ENCODE measurements at regions not wholly inside any gene's neighbourhood (a gene's known extent, or its start where the extent isn't known, plus 50 kb on each side); places are given as distances from the start of the nearest gene placed in this dataset.

DNA sequence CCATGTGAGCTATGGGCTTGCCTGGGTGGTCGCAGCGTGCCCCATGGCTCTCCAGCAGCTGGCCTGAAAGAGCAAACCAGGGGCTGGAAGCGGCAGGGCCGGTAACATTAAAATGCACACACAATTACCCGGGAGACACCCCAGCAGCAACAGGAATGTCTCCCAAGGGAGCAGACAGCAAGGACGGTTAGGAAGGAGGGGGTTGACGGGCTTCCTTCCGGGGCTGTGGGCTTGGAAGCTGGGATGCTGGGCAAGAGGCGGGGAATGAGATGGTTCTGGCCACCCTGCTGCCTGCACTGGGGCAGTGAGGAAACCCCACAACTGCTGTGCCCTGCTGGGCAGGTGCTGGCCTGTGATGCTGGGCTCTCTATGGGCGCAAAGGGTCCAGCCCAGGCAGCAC is 71.8 kb upstream of the ADAMTS2 start:
- Histone ChIP-seq H3K36me3 (no peaks in the 10 kb centered on the region), H3K4me1 (ENCODE audit: low read depth) (no peaks in the 10 kb centered on the region), H3K4me3 (no peak overlapping the region), H3K27me3 (no peaks in the 10 kb centered on the region), H3K9me3 (ENCODE audit: low read depth) (no peaks in the 10 kb centered on the region), H3K27ac (no peak overlapping the region)
- DNase-seq (ENCODE audit: low read depth in 1 of 2, low spot score in 1 of 2), result no peak
- no peak for TF ChIP-seq CTCF (IDR thresholded peaks at IDR 0.05; ENCODE audit: low read depth, low read length)

DNA sequence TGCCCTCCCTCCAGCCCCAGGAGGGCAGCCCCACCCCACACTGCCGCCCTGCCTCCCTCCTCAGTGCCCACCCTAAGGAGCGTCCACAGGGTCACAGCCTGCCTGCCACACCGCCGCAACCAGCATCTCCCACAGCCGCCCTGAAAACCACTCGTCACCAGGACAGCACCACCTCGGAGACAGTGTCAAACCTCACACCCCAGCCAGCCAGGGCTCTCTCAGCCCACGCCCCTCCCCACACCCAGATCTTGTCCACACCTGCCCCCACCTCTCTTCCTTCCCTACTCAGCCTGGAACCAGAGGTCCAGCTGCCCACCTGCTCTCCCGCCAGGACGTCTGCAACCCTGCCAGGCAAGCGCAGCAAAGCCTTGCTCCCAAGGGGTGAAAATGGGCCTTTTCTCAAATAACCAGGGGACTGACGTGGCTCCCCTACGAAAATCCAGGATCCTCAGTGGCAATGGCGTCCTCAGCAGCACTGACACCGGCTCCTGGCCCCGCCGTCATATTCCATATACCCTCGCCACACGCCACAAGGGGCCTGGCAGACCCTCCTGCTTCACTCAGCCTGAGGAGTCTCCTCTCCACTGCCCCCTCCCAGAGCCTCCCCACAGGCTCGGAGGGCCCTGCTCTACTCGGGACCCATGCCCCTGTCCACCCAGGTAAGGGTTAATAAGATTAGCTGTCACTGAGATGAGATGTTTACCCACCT is 71.0 kb upstream of the ADAMTS2 start:
- TF ChIP-seq CTCF (IDR thresholded peaks at IDR 0.05; ENCODE audit: low read depth, low read length), result no peak

DNA sequence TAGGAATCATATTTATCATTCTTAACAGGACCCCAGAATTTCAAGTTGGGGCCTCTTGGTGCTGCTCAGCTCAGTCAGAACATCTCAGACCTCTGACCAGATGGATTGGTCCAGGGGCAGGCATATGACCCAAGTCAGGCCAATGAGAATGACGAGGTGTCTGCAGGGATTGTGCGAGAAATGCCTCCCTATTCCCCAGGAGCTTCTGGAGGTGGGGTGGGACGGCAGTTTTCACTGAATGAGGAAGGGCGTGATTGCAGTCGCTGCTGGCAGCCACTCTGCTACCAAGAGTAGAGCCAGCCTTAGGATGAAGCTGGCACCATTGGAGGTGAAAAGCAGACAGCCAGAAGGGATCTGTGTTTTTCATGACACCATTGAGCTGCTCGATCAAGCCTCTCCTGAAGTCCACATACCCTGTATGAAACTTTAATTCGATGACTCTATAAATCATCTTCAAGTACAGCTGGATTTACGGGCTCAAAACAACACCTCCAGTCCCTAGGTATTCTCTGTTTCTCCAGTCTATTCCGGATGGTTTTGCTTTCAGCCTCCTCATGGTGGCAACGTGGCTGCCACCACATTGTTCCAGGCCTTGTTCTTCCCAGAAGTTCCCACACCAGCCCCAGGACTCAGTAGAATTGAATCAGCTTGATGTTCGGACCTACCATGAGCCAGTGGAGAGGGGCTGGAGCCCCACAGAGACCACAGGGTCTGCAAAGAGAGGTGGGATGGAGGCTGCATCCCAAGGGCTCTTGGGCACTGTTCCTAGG is 70.2 kb upstream of the ADAMTS2 start:
- Histone ChIP-seq H3K9me3 (ENCODE audit: low read depth) (no peaks in the 10 kb centered on the region), H3K27ac (no peak overlapping the region), H3K4me3 (no peak overlapping the region), H3K36me3 (no peaks in the 10 kb centered on the region), H3K27me3 (no peaks in the 10 kb centered on the region), H3K4me1 (ENCODE audit: low read depth) (no peaks in the 10 kb centered on the region)
- TF ChIP-seq CTCF (IDR thresholded peaks at IDR 0.05; ENCODE audit: low read depth, low read length), result no peak
- no peak for DNase-seq (ENCODE audit: low read depth in 1 of 2, low spot score in 1 of 2)

More for the DNA sequence above, 71.0 kb upstream of the ADAMTS2 start:
- no peak for DNase-seq (ENCODE audit: low read depth in 1 of 2, low spot score in 1 of 2)
- Histone ChIP-seq H3K4me1 (ENCODE audit: low read depth) (no peaks in the 10 kb centered on the region), H3K27ac (no peak overlapping the region), H3K27me3 (no peaks in the 10 kb centered on the region), H3K4me3 (no peak overlapping the region), H3K36me3 (no peaks in the 10 kb centered on the region), H3K9me3 (ENCODE audit: low read depth) (no peaks in the 10 kb centered on the region)

DNA sequence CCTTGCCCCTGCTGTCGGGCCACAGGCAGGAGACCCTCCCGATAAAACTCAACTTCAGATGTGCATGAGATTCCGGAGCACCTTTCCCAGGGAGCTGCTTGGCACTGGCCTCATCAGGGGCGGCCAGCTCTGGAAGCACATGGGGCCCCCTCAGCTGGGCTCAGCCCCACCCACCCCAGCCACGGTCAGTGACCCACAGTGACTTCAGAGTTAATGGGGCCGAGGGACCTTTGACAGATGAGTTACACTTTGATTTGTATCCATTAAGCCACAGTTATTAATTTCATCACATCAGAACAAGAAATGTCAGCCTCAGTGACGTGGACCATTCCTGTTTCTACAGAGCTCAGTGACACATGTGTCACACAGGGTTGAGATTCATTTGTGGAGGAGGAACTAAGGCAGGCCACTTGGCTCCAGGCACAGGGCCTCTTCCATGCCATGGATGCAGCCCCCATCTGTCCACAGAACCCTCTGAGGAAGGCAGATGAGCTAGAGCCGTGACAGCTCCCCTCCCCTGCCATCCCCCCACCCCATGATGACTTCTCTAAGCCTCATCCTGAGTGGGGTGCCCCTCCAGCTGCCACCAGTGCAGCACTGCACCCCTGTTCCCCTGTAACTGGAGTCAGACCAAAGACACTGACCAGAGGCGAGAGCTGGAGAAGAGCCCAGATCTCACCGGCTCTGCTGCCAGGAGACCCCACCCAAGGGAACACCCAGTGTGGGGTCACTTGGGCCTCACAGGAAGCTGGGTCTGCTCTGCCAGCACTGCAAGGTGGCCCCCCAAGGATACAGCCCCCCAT is 69.4 kb upstream of the ADAMTS2 start:
- no peak for DNase-seq (ENCODE audit: low read depth in 1 of 2, low spot score in 1 of 2)
- no peaks in the 10 kb centered on the region for H3K4me1 ChIP-seq (ENCODE audit: low read depth)
- H3K9me3 ChIP-seq (ENCODE audit: low read depth), result no peaks in the 10 kb centered on the region
- H3K27me3 ChIP-seq, result no peaks in the 10 kb centered on the region
- TF ChIP-seq CTCF (IDR thresholded peaks at IDR 0.05; ENCODE audit: low read depth, low read length), result no peak
- no peaks in the 10 kb centered on the region for H3K36me3 ChIP-seq
- no peak overlapping the region for H3K4me3 ChIP-seq
- no peak overlapping the region for H3K27ac ChIP-seq

- no peak for DNase-seq (ENCODE audit: low read depth in 1 of 2, low spot score in 1 of 2)
- Histone ChIP-seq H3K4me1 (ENCODE audit: low read depth) (no peaks in the 10 kb centered on the region), H3K36me3 (no peaks in the 10 kb centered on the region), H3K9me3 (ENCODE audit: low read depth) (no peaks in the 10 kb centered on the region), H3K27me3 (no peaks in the 10 kb centered on the region), H3K27ac (no peak overlapping the region), H3K4me3 (no peak overlapping the region)
- TF ChIP-seq CTCF (IDR thresholded peaks at IDR 0.05; ENCODE audit: low read depth, low read length), result no peak
Observed at GRCh38 chr5:179413711-179414458, 68.6 kb upstream of the ADAMTS2 start.

All from cardiac muscle cell (in vitro differentiated cells and primary cell).